ENCODE measurements at regions not wholly inside any gene's neighbourhood (a gene's known extent, or its start where the extent isn't known, plus 50 kb on each side); places are given as distances from the start of the nearest gene placed in this dataset.
A peak's percentile ranks its signal among the peaks of the same experiment; 100 is the strongest.

GRCh38 chr2:64336171-64336570 lies 117.8 kb upstream of the LGALSL start:
- no peak overlapping the region for H3K4me3 ChIP-seq (ENCODE audit: low read depth, low read length)
- TF ChIP-seq, protein P1, sequence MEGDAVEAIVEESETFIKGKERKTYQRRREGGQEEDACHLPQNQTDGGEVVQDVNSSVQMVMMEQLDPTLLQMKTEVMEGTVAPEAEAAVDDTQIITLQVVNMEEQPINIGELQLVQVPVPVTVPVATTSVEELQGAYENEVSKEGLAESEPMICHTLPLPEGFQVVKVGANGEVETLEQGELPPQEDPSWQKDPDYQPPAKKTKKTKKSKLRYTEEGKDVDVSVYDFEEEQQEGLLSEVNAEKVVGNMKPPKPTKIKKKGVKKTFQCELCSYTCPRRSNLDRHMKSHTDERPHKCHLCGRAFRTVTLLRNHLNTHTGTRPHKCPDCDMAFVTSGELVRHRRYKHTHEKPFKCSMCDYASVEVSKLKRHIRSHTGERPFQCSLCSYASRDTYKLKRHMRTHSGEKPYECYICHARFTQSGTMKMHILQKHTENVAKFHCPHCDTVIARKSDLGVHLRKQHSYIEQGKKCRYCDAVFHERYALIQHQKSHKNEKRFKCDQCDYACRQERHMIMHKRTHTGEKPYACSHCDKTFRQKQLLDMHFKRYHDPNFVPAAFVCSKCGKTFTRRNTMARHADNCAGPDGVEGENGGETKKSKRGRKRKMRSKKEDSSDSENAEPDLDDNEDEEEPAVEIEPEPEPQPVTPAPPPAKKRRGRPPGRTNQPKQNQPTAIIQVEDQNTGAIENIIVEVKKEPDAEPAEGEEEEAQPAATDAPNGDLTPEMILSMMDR (conservative IDR thresholded peaks at IDR 0.05; ENCODE audit: low read depth, low read length) = no peak
- no peak for DNase-seq (ENCODE audit: low read depth)

- TF ChIP-seq, protein P1 (conservative IDR thresholded peaks at IDR 0.05; ENCODE audit: low read depth, low read length) = no peak
- H3K4me3 ChIP-seq (ENCODE audit: low read depth, low read length) = no peak overlapping the region
- DNase-seq (ENCODE audit: low read depth) = no peak
These were observed 116.6 kb upstream of the LGALSL start for GRCh38 chr2:64337314-64337713.

GRCh38 chr2:64338108-64338507 lies 115.9 kb upstream of the LGALSL start:
- H3K4me3 ChIP-seq (ENCODE audit: low read depth, low read length) = no peak overlapping the region
- no peak for DNase-seq (ENCODE audit: low read depth)
- TF ChIP-seq, protein P1 (conservative IDR thresholded peaks at IDR 0.05; ENCODE audit: low read depth, low read length) = no peak

GRCh38 chr2:64338910-64339500 lies 115.0 kb upstream of the LGALSL start:
- TF ChIP-seq, protein P1 (conservative IDR thresholded peaks at IDR 0.05; ENCODE audit: low read depth, low read length) = no peak
- no peak overlapping the region for H3K4me3 ChIP-seq (ENCODE audit: low read depth, low read length)
- no peak for DNase-seq (ENCODE audit: low read depth)

GRCh38 chr2:64341461-64341860 lies 112.5 kb upstream of the LGALSL start:
- no peak for DNase-seq (ENCODE audit: low read depth)
- TF ChIP-seq, protein P1 (conservative IDR thresholded peaks at IDR 0.05; ENCODE audit: low read depth, low read length) = no peak
- H3K4me3 ChIP-seq (ENCODE audit: low read depth, low read length) = no peak overlapping the region

DNA sequence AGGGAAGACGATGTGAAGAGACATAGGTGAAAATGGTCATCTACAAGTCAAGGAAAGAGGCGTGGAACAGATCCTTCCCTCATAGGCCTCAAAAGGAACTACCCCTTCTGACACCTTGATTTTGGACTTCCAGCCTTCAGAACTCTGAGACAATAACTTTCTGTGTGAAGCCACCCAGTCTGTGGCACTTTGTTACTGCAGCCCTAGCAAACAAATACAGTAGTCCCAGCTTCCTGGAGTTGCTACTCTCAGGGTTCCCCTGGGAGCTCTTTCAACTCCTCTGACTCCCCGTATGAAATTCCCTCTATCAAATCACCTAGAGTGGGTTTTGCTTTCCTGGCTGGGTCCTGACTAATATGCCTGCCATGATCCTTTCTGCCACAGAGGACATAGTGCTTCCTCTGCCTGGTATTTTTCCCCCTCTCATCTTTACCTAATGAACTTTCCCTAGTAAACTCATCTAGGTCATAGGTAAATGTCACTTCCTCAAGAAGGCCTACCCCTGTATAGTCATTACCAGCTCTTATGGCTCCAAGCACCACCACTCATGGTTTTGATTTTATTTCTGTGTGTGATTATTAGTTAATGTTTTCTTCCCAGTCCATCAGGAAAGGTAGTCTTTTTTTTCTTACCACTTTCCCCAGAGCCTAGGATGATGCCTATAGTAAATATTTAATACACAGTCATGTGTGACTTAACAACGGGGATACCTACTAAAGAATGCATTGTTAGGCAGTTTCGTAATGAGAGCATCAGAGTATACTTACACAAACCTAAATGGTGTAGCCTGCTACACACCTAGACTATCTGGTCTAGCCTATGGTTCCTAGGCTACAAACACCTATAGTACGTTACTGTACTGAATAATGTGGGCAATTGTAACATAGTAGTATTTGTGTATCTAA lies 111.5 kb upstream of the LGALSL start:
- H3K4me3 ChIP-seq (ENCODE audit: low read depth, low read length) = no peak overlapping the region
- DNase-seq (ENCODE audit: low read depth) = peak; percentile 38
- TF ChIP-seq, protein P1 (conservative IDR thresholded peaks at IDR 0.05; ENCODE audit: low read depth, low read length) = no peak

Measured in epithelial cell of proximal tubule (primary cell).